Ovary (tissue), 7 donors: ENCODE measurements at regions not wholly inside any gene's neighbourhood (a gene's known extent, or its start where the extent isn't known, plus 50 kb on each side); places are given as distances from the start of the nearest gene placed in this dataset.

ENCODE experiments used
- DNase-seq, 5 donors: peaks; one replicate each; pipeline ENCODE4 v3.0.0-alpha.2; 2019 to 2020
- H3K27ac ChIP-seq, 2 donors: fragments of 200-600 bp; one replicate each; pipeline versions ENCODE4 v1.5.1 to v1.8.0; 2019 to 2022
- H3K27me3 ChIP-seq: fragments of 200-600 bp; one replicate; pipeline ENCODE4 v1.8.0; 2022
- H3K36me3 ChIP-seq: fragments of 200-600 bp; sonication (generic); one replicate; pipeline ENCODE4 v1.5.1; 2019
- H3K4me1 ChIP-seq: one replicate; pipeline ENCODE4 v1.8.1; 2013; ENCODE audit warnings: mild to moderate bottlenecking, moderate library complexity; ENCODE audit not compliant: insufficient read depth
- H3K4me3 ChIP-seq: fragments of 200-600 bp; sonication (generic); one replicate; pipeline ENCODE4 v1.5.1; 2017
- H3K9me3 ChIP-seq, 2 donors: fragments of 200-600 bp in 1 of 2; sonication (generic) in 1 of 2; one replicate each; pipeline versions ENCODE4 v1.5.1 to v1.8.1; 2013 to 2019; ENCODE audit warnings: mild to moderate bottlenecking in 1 of 2, moderate library complexity in 1 of 2
- EP300 ChIP-seq: sonication (generic); formaldehyde crosslinking; IDR thresholded peaks from one replicate; pipeline ENCODE4 v1.6.1; 2017; ENCODE audit warnings: antibody characterized with exemption
- POLR2A ChIP-seq: fragments of 450-650 bp; IDR thresholded peaks from one replicate; pipeline ENCODE4 v1.6.1; 2017; ENCODE audit warnings: antibody characterized with exemption, mild to moderate bottlenecking, moderate library complexity
- WGBS, 3 donors: extraction: QIAGEN DNeasy Blood & Tissue Kit in 1 of 3; methylation state at CpG; one replicate each; pipeline versions ENCODE4 v1.1.5 to v1.1.7; 2013 to 2017; 5-methylcytosine and 5-hydroxymethylcytosine counted together
- intact Hi-C, 4 donors: fragments of 100-400 bp; cut with DNase I; formaldehyde crosslinking; loops; one replicate each; pipeline versions ENCODE4 v1.11.0 to v1.15.1; 2022 to 2023
- TF ChIP-seq, protein P1 (sequence below), 3 donors: fragments of 450-650 bp in 2 of 3; fragments of 200-600 bp in 1 of 3; IDR thresholded peaks; one replicate each; pipeline versions ENCODE4 v1.5.1 to v1.8.0; 2016 to 2022; ENCODE audit warnings: antibody characterized with exemption in 3 of 3, mild to moderate bottlenecking in 1 of 3
- donor health status: DM: no; HTN: no; CAD: no; lungs with moderate emphysema.
- donor health status: DM: no; HTN: no; CAD: no.
- donor health status: Bipolar disorder and iron deficiency.
- donor health status: DM: no; HTN: no; CAD: no.
- donor health status: DM: yes; HTN: yes; CAD: no.

DNA sequence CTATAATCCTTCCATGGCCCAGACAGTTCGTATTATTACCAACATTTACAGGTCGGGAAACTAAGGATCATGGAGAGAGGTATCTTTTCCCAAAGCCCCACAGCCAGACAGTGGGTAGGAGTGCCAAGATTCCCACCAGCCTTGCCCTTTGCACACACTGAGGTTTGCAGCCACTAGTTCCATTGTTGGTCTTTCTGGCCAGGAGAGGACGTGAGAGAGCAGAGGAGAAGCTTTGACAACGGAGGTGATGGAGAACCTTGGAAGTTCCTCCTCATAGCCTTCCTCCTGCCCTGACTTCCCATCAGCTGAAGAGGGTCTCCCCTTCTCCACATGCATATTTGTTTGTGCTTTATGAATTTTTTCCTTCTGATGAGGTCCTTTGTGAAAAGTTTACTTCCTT, 50.5 kb upstream of the PLCL2 start:
- TF ChIP-seq EP300 = no peak
- TF ChIP-seq, protein P1, sequence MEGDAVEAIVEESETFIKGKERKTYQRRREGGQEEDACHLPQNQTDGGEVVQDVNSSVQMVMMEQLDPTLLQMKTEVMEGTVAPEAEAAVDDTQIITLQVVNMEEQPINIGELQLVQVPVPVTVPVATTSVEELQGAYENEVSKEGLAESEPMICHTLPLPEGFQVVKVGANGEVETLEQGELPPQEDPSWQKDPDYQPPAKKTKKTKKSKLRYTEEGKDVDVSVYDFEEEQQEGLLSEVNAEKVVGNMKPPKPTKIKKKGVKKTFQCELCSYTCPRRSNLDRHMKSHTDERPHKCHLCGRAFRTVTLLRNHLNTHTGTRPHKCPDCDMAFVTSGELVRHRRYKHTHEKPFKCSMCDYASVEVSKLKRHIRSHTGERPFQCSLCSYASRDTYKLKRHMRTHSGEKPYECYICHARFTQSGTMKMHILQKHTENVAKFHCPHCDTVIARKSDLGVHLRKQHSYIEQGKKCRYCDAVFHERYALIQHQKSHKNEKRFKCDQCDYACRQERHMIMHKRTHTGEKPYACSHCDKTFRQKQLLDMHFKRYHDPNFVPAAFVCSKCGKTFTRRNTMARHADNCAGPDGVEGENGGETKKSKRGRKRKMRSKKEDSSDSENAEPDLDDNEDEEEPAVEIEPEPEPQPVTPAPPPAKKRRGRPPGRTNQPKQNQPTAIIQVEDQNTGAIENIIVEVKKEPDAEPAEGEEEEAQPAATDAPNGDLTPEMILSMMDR (IDR thresholded peaks at IDR 0.05) = no peak
- TF ChIP-seq POLR2A = no peak
- 93 to 95% (median 94%) methylated on average over 4 of the region's 4 CpGs for WGBS, 3 donors
- H3K36me3 ChIP-seq = no peaks in the 10 kb centered on the region
- intact Hi-C loops = no loop called here
- no peak overlapping the region for H3K4me3 ChIP-seq
- peaks cover 10% of the 10 kb centered on the region for H3K4me1 ChIP-seq
- DNase-seq = no peak
- no peak overlapping the region for H3K27ac ChIP-seq
- H3K9me3 ChIP-seq = no peaks in the 10 kb centered on the region
- H3K27me3 ChIP-seq = no peaks in the 10 kb centered on the region

DNA sequence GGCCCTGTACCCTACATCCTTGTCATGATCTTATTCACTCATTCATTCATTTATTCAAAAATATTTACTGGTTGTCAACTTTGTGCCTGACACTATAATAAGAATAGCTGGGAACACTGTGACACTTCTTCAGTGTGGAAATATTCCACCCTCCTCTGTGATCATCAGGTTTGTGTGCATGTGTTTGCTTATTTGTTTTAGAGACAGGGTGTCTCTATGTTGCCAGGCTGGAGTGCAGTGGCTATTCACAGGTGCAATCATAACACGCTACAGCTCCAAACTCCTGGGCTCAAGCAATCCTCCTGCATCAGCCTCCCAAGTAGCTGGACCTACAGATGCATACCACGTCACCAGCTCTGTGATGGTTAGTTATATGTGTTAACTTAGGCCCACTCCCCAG, 50.0 kb upstream of the PLCL2 start:
- no peak for DNase-seq
- 97 to 100% (median 98%) methylated on average over 2 of the region's 2 CpGs for WGBS, 3 donors

More for the DNA sequence above, 50.0 kb upstream of the PLCL2 start:
- intact Hi-C loops = no loop called here
- Histone ChIP-seq H3K27me3 (no peaks in the 10 kb centered on the region), H3K4me1 (peaks cover 10% of the 10 kb centered on the region), H3K4me3 (no peak overlapping the region), H3K9me3 (no peaks in the 10 kb centered on the region), H3K27ac (no peak overlapping the region), H3K36me3 (no peaks in the 10 kb centered on the region)
- TF ChIP-seq EP300 = no peak
